K562 (cell line): ENCODE measurements at regions not wholly inside any gene's neighbourhood (a gene's known extent, or its start where the extent isn't known, plus 50 kb on each side); places are given as distances from the start of the nearest gene placed in this dataset.

Source experiments
- PKNOX1 ChIP-seq: fragments of 450-650 bp; IDR thresholded peaks from 2 replicates; pipeline ENCODE4 v1.6.1; 2016
- TF ChIP-seq, protein P1 (sequence below), 2 experiments: fragments of 450-650 bp; IDR thresholded peaks; 2 replicates each; pipeline ENCODE4 v1.6.1; 2016; ENCODE audit warnings: mild to moderate bottlenecking in 2 of 2, borderline replicate concordance in 1 of 2, low read depth in 1 of 2, moderate library complexity in 1 of 2

DNA sequence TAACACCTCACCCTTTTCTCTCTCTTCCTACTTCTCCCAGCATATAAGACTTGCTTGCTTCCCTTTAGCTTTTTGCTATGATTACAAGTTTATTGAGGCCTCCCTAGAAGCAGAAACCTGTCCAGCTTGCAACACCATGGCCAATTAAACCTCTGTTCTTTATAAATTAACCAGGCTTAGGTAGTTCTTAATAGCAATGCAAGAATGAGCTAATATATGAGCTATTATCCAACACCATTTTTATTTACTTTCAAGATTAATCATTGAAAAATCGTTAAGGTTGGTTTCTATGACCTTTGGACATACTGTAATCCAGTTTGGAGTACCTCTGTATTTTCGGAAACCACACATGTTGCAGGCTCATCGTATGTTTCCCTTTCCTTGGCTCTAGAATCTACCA, 643.1 kb downstream of the ZPLD1 start (continued):
- TF ChIP-seq, protein P1, sequence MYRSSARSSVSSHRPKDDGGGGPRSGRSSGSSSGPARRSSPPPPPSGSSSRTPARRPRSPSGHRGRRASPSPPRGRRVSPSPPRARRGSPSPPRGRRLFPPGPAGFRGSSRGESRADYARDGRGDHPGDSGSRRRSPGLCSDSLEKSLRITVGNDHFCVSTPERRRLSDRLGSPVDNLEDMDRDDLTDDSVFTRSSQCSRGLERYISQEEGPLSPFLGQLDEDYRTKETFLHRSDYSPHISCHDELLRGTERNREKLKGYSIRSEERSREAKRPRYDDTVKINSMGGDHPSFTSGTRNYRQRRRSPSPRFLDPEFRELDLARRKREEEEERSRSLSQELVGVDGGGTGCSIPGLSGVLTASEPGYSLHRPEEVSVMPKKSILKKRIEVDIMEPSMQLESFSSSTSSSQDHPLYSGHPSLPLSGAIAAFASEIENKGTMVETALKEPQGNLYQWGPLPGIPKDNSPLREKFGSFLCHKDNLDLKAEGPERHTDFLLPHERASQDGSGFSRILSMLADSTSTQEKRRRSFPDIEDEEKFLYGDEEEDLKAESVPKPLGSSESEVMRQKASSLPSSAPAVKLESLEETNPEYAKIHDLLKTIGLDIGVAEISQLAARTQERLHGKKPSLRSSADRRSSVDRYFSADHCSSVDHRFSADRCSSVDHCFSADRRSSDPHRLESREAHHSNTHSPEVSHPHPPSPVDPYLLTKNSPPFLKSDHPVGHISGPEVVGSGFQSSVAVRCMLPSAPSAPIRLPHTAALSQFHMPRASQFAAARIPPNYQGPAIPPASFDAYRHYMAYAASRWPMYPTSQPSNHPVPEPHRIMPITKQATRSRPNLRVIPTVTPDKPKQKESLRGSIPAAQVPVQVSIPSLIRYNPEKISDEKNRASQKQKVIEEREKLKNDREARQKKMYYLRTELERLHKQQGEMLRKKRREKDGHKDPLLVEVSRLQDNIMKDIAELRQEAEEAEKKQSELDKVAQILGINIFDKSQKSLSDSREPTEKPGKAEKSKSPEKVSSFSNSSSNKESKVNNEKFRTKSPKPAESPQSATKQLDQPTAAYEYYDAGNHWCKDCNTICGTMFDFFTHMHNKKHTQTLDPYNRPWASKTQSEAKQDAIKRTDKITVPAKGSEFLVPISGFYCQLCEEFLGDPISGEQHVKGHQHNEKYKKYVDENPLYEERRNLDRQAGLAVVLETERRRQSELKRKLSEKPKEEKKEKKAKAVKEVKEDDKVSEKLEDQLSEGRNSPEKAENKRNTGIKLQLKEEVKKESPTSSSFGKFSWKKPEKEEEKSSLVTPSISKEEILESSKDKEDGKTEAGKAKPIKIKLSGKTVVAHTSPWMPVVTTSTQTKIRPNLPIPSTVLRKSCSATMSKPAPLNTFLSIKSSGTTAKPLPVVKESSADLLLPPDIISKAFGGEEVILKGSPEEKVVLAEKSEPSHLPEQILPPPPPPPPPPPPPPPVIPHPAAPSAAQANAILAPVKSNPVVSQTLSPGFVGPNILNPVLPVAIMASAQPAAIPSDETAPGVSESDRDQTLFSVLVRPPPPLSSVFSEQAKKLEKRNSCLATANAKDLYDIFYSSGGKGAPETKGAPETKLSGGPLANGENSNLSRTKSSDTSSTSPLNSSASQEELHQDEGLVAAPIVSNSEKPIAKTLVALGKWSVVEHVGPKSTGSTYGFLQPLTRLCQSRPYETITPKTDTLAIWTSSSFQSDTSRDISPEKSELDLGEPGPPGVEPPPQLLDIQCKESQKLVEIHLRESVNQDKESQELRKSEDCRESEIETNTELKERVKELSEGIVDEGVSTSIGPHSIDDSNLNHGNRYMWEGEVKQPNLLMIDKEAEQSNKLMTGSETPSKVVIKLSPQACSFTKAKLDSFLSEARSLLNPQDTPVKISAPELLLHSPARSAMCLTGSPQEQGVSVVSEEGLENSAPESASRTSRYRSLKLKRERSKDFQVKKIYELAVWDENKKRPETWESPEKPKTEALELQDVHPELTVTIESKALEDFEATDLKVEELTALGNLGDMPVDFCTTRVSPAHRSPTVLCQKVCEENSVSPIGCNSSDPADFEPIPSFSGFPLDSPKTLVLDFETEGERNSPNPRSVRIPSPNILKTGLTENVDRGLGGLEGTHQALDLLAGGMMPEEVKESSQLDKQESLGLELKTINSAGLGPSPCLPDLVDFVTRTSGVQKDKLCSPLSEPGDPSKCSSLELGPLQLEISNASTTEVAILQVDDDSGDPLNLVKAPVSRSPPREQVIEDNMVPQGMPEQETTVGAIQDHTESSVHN (IDR thresholded peaks at IDR 0.05; ENCODE audit: borderline replicate concordance in 1 of 2, low read depth in 1 of 2): no peak
- no peak for TF ChIP-seq PKNOX1
